Keratinocyte (primary cell): ENCODE measurements at regions not wholly inside any gene's neighbourhood (a gene's known extent, or its start where the extent isn't known, plus 50 kb on each side); places are given as distances from the start of the nearest gene placed in this dataset.

ENCODE experiments used
- DNase-seq: peaks from one replicate; pipeline ENCODE4 v3.0.0-alpha.2; 2011; ENCODE audit warnings: low read depth, missing footprints, low spot score
- FAIRE-seq: peaks from 2 replicates; lab custom pipeline; 2011; peaks lifted over from hg19 to GRCh38; lab: Jason Lieb, UNC
- H2AFZ ChIP-seq: 2 replicates; pipeline ENCODE4 v1.6.0; 2012; ENCODE audit warnings: low read length, control low read depth, inconsistent platforms; ENCODE audit not compliant: control insufficient read depth
- H3K27ac ChIP-seq: 2 replicates; pipeline ENCODE4 v1.5.1; 2011; ENCODE audit warnings: low read length; ENCODE audit not compliant: control insufficient read depth, insufficient read depth
- H3K27me3 ChIP-seq: 3 replicates; pipeline ENCODE4 v1.6.0; 2011; ENCODE audit warnings: low read length; ENCODE audit not compliant: control insufficient read depth, insufficient read depth; ENCODE audit errors: extremely low read depth
- H3K36me3 ChIP-seq, 2 experiments: 2 replicates in 1 of 2; 3 replicates in 1 of 2; pipeline ENCODE4 v1.5.1; 2011; ENCODE audit warnings: low read length in 2 of 2, mild to moderate bottlenecking in 1 of 2; ENCODE audit not compliant: control insufficient read depth in 2 of 2, insufficient read depth in 2 of 2; ENCODE audit errors: extremely low read depth in 1 of 2
- H3K4me1 ChIP-seq: 3 replicates; pipeline ENCODE4 v1.5.1; 2011; ENCODE audit warnings: low read length; ENCODE audit not compliant: control insufficient read depth, insufficient read depth; ENCODE audit errors: extremely low read depth
- H3K4me2 ChIP-seq: 3 replicates; pipeline ENCODE4 v1.6.0; 2011; ENCODE audit warnings: low read depth, low read length; ENCODE audit not compliant: control insufficient read depth, insufficient read depth; ENCODE audit errors: extremely low read depth
- H3K4me3 ChIP-seq, 3 experiments: fragments of 200-600 bp in 1 of 3; sonication (generic) in 1 of 3; 2 replicates in 2 of 3; 3 replicates in 1 of 3; pipeline ENCODE4 v1.5.1; 2011 to 2016; ENCODE audit warnings: low read length in 3 of 3, mild to moderate bottlenecking in 3 of 3, control low read depth in 2 of 3, inconsistent platforms in 1 of 3, low read depth in 1 of 3, mixed read lengths in 1 of 3, mixed run types in 1 of 3, moderate library complexity in 1 of 3; ENCODE audit not compliant: control insufficient read depth in 2 of 3, insufficient read depth in 2 of 3; ENCODE audit errors: extremely low read depth in 1 of 3
- H3K79me2 ChIP-seq: 2 replicates; pipeline ENCODE4 v1.6.0; 2012; ENCODE audit warnings: low read length; ENCODE audit not compliant: control insufficient read depth, insufficient read depth
- H3K9ac ChIP-seq: 3 replicates; pipeline ENCODE4 v1.6.0; 2011; ENCODE audit warnings: low read length; ENCODE audit not compliant: control insufficient read depth, insufficient read depth; ENCODE audit errors: extremely low read depth
- H3K9me1 ChIP-seq: 3 replicates; pipeline ENCODE4 v1.6.0; 2011; ENCODE audit warnings: low read length; ENCODE audit not compliant: control insufficient read depth, insufficient read depth; ENCODE audit errors: extremely low read depth
- H3K9me3 ChIP-seq: 2 replicates; pipeline ENCODE4 v1.5.1; 2012; ENCODE audit warnings: low read depth, low read length; ENCODE audit not compliant: control insufficient read depth
- H4K20me1 ChIP-seq: 3 replicates; pipeline ENCODE4 v1.6.0; 2011; ENCODE audit warnings: low read length; ENCODE audit not compliant: control insufficient read depth, insufficient read depth; ENCODE audit errors: extremely low read depth
- EZH2 ChIP-seq: IDR thresholded peaks from one replicate; pipeline ENCODE4 v1.6.1; 2012; ENCODE audit warnings: inconsistent platforms, mild to moderate bottlenecking, low read length, moderate library complexity
- dilution Hi-C: fragments of 300-500 bp; cut with MboI; formaldehyde crosslinking; loops from one replicate; pipeline ENCODE4 v1.7.0; 2020; ENCODE audit warnings: low sequenced_read_pairs; ENCODE audit not compliant: extremely low pct_ligation_motif_present
- TF ChIP-seq, protein P1 (sequence below), 3 experiments: IDR thresholded peaks in 1 of 3; conservative IDR thresholded peaks in 1 of 3; optimal IDR thresholded peaks in 1 of 3; 2 replicates in 2 of 3; 3 replicates in 1 of 3; pipeline versions ENCODE3 to v1.5.1; 2011; ENCODE audit warnings: low read length in 3 of 3, mild to moderate bottlenecking in 3 of 3, moderate library complexity in 2 of 3, control low read depth in 1 of 3, inconsistent platforms in 1 of 3; ENCODE audit not compliant: insufficient read depth in 2 of 3; ENCODE audit errors: extremely low read depth in 1 of 3

- no peak for FAIRE-seq
- H3K9me3 ChIP-seq, result no peaks in the 10 kb centered on the region
These were observed 312.9 kb downstream of the SAMD5 start for GRCh38 chr6:147821295-147821897.

GRCh38 chr6:147823936-147824335 is 315.4 kb downstream of the SAMD5 start:
- FAIRE-seq (no peak), DNase-seq (no peak)
- Histone ChIP-seq H2AFZ (no peak overlapping the region), H3K4me2 (no peak overlapping the region), H4K20me1 (no peaks in the 10 kb centered on the region), H3K27ac (no peak overlapping the region), H3K9ac (no peak overlapping the region), H3K4me1 (no peaks in the 10 kb centered on the region), H3K4me3 (no peak overlapping the region), H3K79me2 (no peaks in the 10 kb centered on the region), H3K9me1 (no peaks in the 10 kb centered on the region), H3K27me3 (no peaks in the 10 kb centered on the region), H3K36me3 (no peaks in the 10 kb centered on the region), H3K9me3 (no peaks in the 10 kb centered on the region)
- dilution Hi-C loops, result no loop called here
- TF ChIP-seq EZH2, result no peak
- TF ChIP-seq, protein P1, sequence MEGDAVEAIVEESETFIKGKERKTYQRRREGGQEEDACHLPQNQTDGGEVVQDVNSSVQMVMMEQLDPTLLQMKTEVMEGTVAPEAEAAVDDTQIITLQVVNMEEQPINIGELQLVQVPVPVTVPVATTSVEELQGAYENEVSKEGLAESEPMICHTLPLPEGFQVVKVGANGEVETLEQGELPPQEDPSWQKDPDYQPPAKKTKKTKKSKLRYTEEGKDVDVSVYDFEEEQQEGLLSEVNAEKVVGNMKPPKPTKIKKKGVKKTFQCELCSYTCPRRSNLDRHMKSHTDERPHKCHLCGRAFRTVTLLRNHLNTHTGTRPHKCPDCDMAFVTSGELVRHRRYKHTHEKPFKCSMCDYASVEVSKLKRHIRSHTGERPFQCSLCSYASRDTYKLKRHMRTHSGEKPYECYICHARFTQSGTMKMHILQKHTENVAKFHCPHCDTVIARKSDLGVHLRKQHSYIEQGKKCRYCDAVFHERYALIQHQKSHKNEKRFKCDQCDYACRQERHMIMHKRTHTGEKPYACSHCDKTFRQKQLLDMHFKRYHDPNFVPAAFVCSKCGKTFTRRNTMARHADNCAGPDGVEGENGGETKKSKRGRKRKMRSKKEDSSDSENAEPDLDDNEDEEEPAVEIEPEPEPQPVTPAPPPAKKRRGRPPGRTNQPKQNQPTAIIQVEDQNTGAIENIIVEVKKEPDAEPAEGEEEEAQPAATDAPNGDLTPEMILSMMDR (optimal IDR thresholded peaks at IDR 0.05 in 1 of 3, IDR thresholded peaks at IDR 0.05 in 1 of 3, conservative IDR thresholded peaks at IDR 0.05 in 1 of 3; ENCODE audit: extremely low read depth in 1 of 3, insufficient read depth in 2 of 3, low read length in 3 of 3), result no peak

More at GRCh38 chr6:147821295-147821897, 312.9 kb downstream of the SAMD5 start:
- TF ChIP-seq, protein P1 (optimal IDR thresholded peaks at IDR 0.05 in 1 of 3, IDR thresholded peaks at IDR 0.05 in 1 of 3, conservative IDR thresholded peaks at IDR 0.05 in 1 of 3; ENCODE audit: extremely low read depth in 1 of 3, insufficient read depth in 2 of 3, low read length in 3 of 3), result no peak
- TF ChIP-seq EZH2, result no peak
- no peak overlapping the region for H2AFZ ChIP-seq
- no peak overlapping the region for H3K4me2 ChIP-seq
- H3K27me3 ChIP-seq, result no peaks in the 10 kb centered on the region
- H3K27ac ChIP-seq, result no peak overlapping the region
- dilution Hi-C loops, result no loop called here
- no peaks in the 10 kb centered on the region for H3K9me1 ChIP-seq
- H3K9ac ChIP-seq, result no peak overlapping the region
- DNase-seq, result no peak
- no peaks in the 10 kb centered on the region for H4K20me1 ChIP-seq
- H3K36me3 ChIP-seq, result no peaks in the 10 kb centered on the region
- H3K4me1 ChIP-seq, result no peaks in the 10 kb centered on the region
- H3K79me2 ChIP-seq, result no peaks in the 10 kb centered on the region
- no peak overlapping the region for H3K4me3 ChIP-seq
